Right ventricle myocardium superior (tissue), 1 donor: ENCODE measurements at regions not wholly inside any gene's neighbourhood (a gene's known extent, or its start where the extent isn't known, plus 50 kb on each side); places are given as distances from the start of the nearest gene placed in this dataset.
"Not testable (repeated sequence)": the region's sequence is repeated elsewhere in the genome, so short reads cannot be mapped to it uniquely, and the experiment has no call there.

Experiments used
- ATAC-seq: fragments of 200-7000 bp; cut with Tn5 transposase; one replicate; pipeline ENCODE4 v1.9.1; 2020; ENCODE audit warnings: mild to moderate bottlenecking; ENCODE audit not compliant: poor library complexity
- DNase-seq: peaks from one replicate; pipeline ENCODE4 v3.0.0-alpha.2; 2020
- intact Hi-C: fragments of 100-400 bp; cut with DNase I; formaldehyde crosslinking; loops from one replicate; pipeline ENCODE4 v1.11.2; 2022
- donor health status: DM: no; HTN: yes; CAD: no; lungs with severe emphysema.

DNA sequence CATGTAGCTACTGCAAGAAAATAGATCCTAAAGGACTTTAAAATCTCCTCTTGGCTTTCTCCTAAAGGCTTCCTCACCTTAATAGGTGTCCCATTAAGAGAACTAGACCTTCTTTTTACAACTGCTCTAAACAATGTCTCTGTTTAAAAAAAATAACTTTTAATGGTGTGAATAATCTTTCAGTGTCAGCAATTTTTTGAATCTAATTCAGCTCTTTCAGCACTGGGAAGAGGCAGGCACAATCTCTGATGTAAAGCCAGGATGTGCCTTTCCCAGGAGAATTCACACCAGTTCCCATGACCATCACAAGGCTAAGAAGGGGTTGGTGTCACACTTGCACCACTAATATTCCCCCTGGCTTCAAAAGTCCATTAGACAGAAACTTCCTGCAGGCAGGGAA is 254.6 kb downstream of the XPNPEP1 start:
- intact Hi-C loops: no loop called here
- DNase-seq: no peak
- no peak for ATAC-seq

DNA sequence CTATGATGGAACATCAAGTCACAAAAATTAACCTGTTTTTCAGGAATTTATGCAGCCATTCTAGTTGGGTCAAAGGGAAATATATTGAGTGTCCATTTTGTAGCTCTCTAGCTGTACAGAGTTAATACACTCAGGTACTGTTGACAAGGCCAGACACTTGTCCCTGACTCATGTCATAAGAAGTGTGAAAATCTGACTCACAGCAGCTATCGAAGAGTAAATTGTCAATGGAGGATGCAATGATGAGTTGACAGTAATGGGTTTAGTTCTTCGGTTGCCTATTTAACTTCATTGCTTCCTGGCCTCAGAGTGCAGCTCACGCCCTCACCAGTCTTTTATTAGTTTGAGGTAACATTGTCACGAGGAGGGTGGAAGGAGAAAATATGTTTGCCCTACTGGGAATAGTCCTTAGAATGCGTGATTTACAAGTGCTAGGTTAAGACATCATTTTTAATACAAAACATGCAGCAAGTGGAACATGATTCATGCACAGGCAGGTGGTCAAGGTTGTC is 255.1 kb downstream of the XPNPEP1 start:
- DNase-seq (no peak), ATAC-seq (no peak)
- intact Hi-C loops: no loop called here

DNA sequence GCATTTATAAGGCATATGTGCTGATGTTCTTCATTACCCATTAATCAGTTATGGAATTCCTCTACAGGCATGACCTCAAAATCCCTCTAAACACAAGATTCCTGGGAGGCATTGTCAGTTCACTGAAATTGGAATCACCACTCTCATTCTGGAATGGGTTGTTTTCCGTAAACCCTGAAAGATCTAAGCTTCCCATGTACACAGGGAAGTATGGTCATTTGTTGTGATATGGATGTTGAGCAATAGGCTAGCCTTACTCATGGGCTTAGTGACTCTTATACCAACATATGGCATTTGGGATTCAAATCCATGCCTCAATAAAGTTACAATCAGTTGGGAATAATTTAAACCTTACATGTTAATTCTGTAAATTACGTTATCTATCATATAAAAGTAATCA is 258.0 kb downstream of the XPNPEP1 start:
- intact Hi-C loops: no loop called here
- DNase-seq (no peak), ATAC-seq (no peak)

DNA sequence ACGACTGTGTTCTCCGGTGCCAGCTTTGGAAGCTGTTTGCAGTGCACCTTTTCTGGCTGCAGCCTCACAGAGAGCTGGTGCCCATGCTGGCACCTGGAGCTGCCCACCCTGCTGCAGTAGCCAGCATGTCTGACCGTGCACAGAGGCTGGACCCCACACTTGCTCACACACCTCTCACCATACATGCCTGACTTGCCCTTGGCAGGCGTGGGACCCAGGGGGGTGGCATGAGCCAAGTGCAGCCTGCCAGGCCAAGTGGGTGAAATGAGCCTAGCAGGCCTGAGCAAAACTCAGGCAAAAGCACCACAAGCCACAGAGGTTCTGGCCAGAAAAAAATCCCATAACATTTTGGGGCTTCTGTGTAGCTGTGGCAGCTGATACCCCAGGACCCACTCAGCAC is 258.8 kb downstream of the XPNPEP1 start:
- no peak for DNase-seq
- ATAC-seq: no peak
- intact Hi-C loops: no loop called here

GRCh38 chr10:109663122-109663521 is 260.2 kb downstream of the XPNPEP1 start:
- intact Hi-C loops: no loop called here
- no peak for DNase-seq
- no peak for ATAC-seq

DNA sequence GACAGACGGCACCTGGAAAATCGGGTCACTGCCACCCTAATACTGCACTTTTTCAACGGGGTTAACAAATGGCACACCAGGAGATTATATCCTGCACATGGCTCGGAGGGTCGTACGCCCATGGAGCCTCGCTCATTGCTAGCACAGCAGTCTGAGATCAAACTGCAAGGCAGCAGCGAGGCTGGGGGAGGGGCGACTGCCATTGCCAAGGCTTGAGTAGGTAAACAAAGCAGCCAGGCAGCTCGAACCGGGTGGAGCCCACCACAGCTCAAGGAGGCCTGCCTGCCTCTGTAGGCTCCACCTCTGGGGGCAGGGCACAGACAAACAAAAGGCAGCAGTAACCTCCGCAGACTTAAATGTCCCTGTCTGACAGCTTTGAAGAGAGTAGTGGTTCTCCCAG is 270.7 kb downstream of the XPNPEP1 start:
- DNase-seq, ATAC-seq, intact Hi-C loops: not testable (repeated sequence)

- intact Hi-C loops: no loop called here
- ATAC-seq (no peak), DNase-seq (no peak)
Observed at GRCh38 chr10:109650228-109650627, 273.1 kb downstream of the XPNPEP1 start.

- ATAC-seq (no peak), DNase-seq (no peak)
- intact Hi-C loops: no loop called here
Observed at GRCh38 chr10:109647627-109648026, 275.7 kb downstream of the XPNPEP1 start.

GRCh38 chr10:109633846-109634245 is 289.5 kb downstream of the XPNPEP1 start:
- DNase-seq (no peak), ATAC-seq (no peak)
- intact Hi-C loops: no loop called here

GRCh38 chr10:109633017-109633416 is 290.3 kb downstream of the XPNPEP1 start:
- intact Hi-C loops, ATAC-seq, DNase-seq: not testable (repeated sequence)

- intact Hi-C loops: no loop called here
- DNase-seq: no peak
- no peak for ATAC-seq
Observed at GRCh38 chr10:109624939-109625338, 298.4 kb downstream of the XPNPEP1 start.

GRCh38 chr10:109622566-109622965 is 300.7 kb downstream of the XPNPEP1 start:
- DNase-seq (no peak), ATAC-seq (no peak)
- intact Hi-C loops: no loop called here

- ATAC-seq (no peak), DNase-seq (no peak)
- intact Hi-C loops: no loop called here
Observed at GRCh38 chr10:109620396-109620795, 302.9 kb downstream of the XPNPEP1 start.

GRCh38 chr10:109619914-109620313 is 303.4 kb downstream of the XPNPEP1 start:
- intact Hi-C loops: no loop called here
- DNase-seq (no peak), ATAC-seq (no peak)

DNA sequence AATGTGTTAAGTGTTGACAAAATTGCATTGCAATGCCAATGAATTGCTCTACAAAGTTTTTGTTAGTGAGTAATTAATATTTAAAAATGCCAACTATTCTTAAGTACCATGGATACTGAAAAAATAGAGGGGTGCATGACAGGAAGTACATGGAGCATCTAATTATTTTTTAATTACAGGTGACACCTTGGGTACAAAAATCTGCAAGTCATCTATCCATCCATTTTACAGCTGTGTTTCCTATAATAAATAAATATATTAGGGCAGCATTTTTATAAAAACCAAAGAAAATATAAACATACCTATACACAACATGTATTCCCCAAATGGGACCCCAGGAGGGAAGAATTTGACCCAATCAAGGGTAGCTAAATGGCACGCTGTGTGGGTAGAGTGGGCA is 304.6 kb downstream of the XPNPEP1 start:
- no peak for ATAC-seq

DNA sequence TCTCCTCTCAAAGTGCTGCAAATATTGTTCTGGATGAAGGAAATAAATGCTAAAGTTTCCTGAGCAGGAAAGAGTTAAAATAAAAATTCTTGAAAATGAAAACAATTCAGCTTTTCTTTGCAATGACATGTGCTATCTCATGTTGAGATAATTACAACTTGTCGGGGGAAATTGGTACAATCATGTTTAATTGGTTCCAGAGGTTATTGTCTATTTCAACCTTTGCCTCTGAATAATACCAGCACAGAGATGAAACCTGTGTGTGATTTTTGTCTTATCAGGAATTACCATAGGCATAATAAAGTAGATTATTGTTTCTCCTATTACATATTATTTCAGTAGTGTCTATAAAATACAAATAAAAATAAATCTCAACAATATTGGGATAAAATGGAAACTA is 305.0 kb downstream of the XPNPEP1 start:
- intact Hi-C loops: no loop called here
- DNase-seq: no peak
- no peak for ATAC-seq

More for the DNA sequence above, 304.6 kb downstream of the XPNPEP1 start:
- no peak for DNase-seq
- intact Hi-C loops: no loop called here

DNA sequence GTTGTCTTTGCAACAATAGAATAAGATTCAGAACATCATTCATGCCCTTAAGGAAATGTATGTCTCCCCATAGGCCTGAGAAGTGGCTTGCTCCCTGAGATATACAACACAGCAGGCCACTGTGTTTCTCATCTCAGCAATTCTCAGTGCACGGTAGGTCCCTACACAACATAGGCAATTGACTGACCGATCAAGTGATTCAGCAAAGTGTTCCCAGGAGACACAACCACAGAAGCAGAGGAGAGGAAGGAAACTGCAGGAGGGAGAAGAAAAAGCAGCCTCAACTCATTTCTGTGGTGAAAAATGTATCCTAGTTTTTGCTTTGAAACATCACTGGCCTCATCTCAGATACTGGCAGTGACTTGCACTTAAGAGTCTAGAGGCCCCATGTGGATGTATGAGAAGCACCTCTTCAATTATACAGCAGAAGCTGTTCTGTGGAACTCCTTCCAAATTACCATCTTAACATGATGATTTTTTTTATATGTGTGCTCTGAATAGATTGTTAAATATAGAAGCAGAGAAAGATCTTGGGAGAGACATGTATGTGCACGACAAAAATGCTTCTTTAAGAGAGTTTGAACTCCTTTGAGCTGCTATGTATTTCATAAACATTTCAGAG is 306.8 kb downstream of the XPNPEP1 start:
- ATAC-seq: no peak
- no peak for DNase-seq
- intact Hi-C loops: no loop called here

DNA sequence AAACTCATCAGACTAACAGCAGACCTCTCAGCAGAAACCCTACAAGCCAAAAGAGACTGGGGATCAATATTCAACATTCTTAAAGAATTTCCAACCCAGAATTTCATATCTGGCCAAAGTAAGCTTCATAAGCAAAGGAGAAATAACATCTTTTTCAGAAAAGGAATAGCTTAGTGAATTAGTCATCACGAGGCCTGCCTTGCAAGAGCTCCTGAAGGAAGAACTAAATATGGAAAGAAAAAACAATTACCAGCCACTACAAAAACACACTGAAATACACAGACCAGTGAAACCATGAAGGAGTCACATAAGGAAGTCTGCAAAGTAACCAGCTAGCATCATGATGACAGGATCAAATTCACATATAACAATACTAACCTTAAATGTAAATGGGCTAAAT is 328.0 kb downstream of the XPNPEP1 start:
- ATAC-seq, intact Hi-C loops, DNase-seq: not testable (repeated sequence)

GRCh38 chr10:109593682-109594081 is 329.6 kb downstream of the XPNPEP1 start:
- DNase-seq: no peak
- intact Hi-C loops: no loop called here
- ATAC-seq: no peak

GRCh38 chr10:109592391-109592790 is 330.9 kb downstream of the XPNPEP1 start:
- ATAC-seq (no peak), DNase-seq (no peak)
- intact Hi-C loops: no loop called here

DNA sequence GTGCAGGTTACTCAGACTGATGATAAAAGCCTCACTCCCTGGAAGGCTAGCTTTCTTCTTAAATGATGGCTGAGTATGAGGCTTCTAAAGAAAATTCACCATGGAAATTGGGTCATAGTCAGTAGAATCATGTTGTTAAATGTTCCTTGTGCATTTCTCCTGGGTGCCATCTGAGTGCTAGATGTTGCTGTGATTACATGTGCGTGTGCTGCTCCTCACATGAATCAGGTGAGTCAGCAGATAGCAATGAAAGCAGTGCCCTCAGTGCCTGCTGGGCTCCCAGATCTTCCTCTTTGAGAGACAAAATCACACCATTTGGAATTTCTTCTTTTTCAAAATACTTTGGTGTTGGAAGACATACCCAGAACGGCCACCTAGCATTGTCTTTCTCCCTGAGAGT is 331.7 kb downstream of the XPNPEP1 start:
- intact Hi-C loops: no loop called here
- ATAC-seq (no peak), DNase-seq (no peak)
